ENCODE measurements at regions not wholly inside any gene's neighbourhood (a gene's known extent, or its start where the extent isn't known, plus 50 kb on each side); places are given as distances from the start of the nearest gene placed in this dataset.

GRCh38 chr2:19207452-19207851, 151.0 kb downstream of the OSR1 start:
- ChIA-PET POLR2A (no interaction called here), CTCF (no interaction called here)
- no peaks in the 10 kb centered on the region for H3K27me3 Mint-ChIP-seq (ENCODE audit: insufficient read depth, unreplicated experiment)
- H3K36me3 ChIP-seq (ENCODE audit: control insufficient read depth, insufficient read depth, low read length) = no peaks in the 10 kb centered on the region
- no peak overlapping the region for H3K27ac Mint-ChIP-seq (ENCODE audit: unreplicated experiment)
- no peak for DNase-seq
- no peaks in the 10 kb centered on the region for H3K9me3 Mint-ChIP-seq (ENCODE audit: unreplicated experiment)
- no peaks in the 10 kb centered on the region for H3K27me3 ChIP-seq (replicated peaks; ENCODE audit: control insufficient read depth, insufficient read depth, low read length)
- peaks cover 11% of the 10 kb centered on the region for H3K4me1 ChIP-seq
- intact Hi-C loops (cut with micrococcal nuclease; ENCODE audit: unreplicated experiment) = no loop called here
- H3K36me3 Mint-ChIP-seq (ENCODE audit: insufficient read depth, unreplicated experiment) = no peaks in the 10 kb centered on the region
- no peaks in the 10 kb centered on the region for H3K9me3 ChIP-seq
- no peak overlapping the region for H3K4me3 Mint-ChIP-seq (ENCODE audit: unreplicated experiment)
- no peak overlapping the region for H3K4me3 ChIP-seq (ENCODE audit: low read depth, low read length)
- peaks cover 6% of the 10 kb centered on the region for H3K4me1 Mint-ChIP-seq (ENCODE audit: low read depth, unreplicated experiment)
- no peak for TF ChIP-seq CTCF (IDR thresholded peaks at IDR 0.05; ENCODE audit: insufficient read depth in 1 of 2, low read depth in 1 of 2, low read length in 1 of 2, severe bottlenecking in 1 of 2, unreplicated experiment in 1 of 2)
- BruUV-seq (replicated peaks) = no TSS peak

GRCh38 chr2:19205983-19206533, 152.4 kb downstream of the OSR1 start:
- Histone ChIP-seq H3K4me1 (peaks cover 11% of the 10 kb centered on the region), H3K9me3 (no peaks in the 10 kb centered on the region), H3K36me3 (ENCODE audit: control insufficient read depth, insufficient read depth, low read length) (no peaks in the 10 kb centered on the region), H3K4me3 (ENCODE audit: low read depth, low read length) (no peak overlapping the region), H3K27me3 (replicated peaks; ENCODE audit: control insufficient read depth, insufficient read depth, low read length) (no peaks in the 10 kb centered on the region)
- H3K9me3 Mint-ChIP-seq (ENCODE audit: unreplicated experiment) = no peaks in the 10 kb centered on the region
- peaks cover 6% of the 10 kb centered on the region for H3K4me1 Mint-ChIP-seq (ENCODE audit: low read depth, unreplicated experiment)
- no peak for DNase-seq
- TF ChIP-seq CTCF (IDR thresholded peaks at IDR 0.05; ENCODE audit: insufficient read depth in 1 of 2, low read depth in 1 of 2, low read length in 1 of 2, severe bottlenecking in 1 of 2, unreplicated experiment in 1 of 2) = no peak
- H3K4me3 Mint-ChIP-seq (ENCODE audit: unreplicated experiment) = no peak overlapping the region
- H3K27ac Mint-ChIP-seq (ENCODE audit: unreplicated experiment) = no peak overlapping the region
- ChIA-PET POLR2A (no interaction called here), CTCF (no interaction called here)
- no peaks in the 10 kb centered on the region for H3K27me3 Mint-ChIP-seq (ENCODE audit: insufficient read depth, unreplicated experiment)
- no peaks in the 10 kb centered on the region for H3K36me3 Mint-ChIP-seq (ENCODE audit: insufficient read depth, unreplicated experiment)
- intact Hi-C loops (cut with micrococcal nuclease; ENCODE audit: unreplicated experiment) = no loop called here
- BruUV-seq (replicated peaks) = no TSS peak

- no TSS peak for BruUV-seq (replicated peaks)
- Mint-ChIP-seq H3K9me3 (ENCODE audit: unreplicated experiment) (no peaks in the 10 kb centered on the region), H3K27me3 (ENCODE audit: insufficient read depth, unreplicated experiment) (no peaks in the 10 kb centered on the region), H3K4me3 (ENCODE audit: unreplicated experiment) (no peak overlapping the region), H3K27ac (ENCODE audit: unreplicated experiment) (no peak overlapping the region), H3K4me1 (ENCODE audit: low read depth, unreplicated experiment) (peaks cover 3% of the 10 kb centered on the region), H3K36me3 (ENCODE audit: insufficient read depth, unreplicated experiment) (no peaks in the 10 kb centered on the region)
- ChIA-PET POLR2A (no interaction called here), CTCF (no interaction called here)
- intact Hi-C loops (cut with micrococcal nuclease; ENCODE audit: unreplicated experiment) = no loop called here
- peaks cover 6% of the 10 kb centered on the region for H3K4me1 ChIP-seq
- no peak for TF ChIP-seq CTCF (IDR thresholded peaks at IDR 0.05; ENCODE audit: insufficient read depth in 1 of 2, low read depth in 1 of 2, low read length in 1 of 2, severe bottlenecking in 1 of 2, unreplicated experiment in 1 of 2)
- H3K27me3 ChIP-seq (replicated peaks; ENCODE audit: control insufficient read depth, insufficient read depth, low read length) = no peaks in the 10 kb centered on the region
- DNase-seq = no peak
- no peak overlapping the region for H3K4me3 ChIP-seq (ENCODE audit: low read depth, low read length)
- no peaks in the 10 kb centered on the region for H3K36me3 ChIP-seq (ENCODE audit: control insufficient read depth, insufficient read depth, low read length)
- no peaks in the 10 kb centered on the region for H3K9me3 ChIP-seq
These were observed 154.6 kb downstream of the OSR1 start for GRCh38 chr2:19203866-19204265.
